DOHH2 (cell line): ENCODE measurements at regions not wholly inside any gene's neighbourhood (a gene's known extent, or its start where the extent isn't known, plus 50 kb on each side); places are given as distances from the start of the nearest gene placed in this dataset.

Experiments used
- CTCF ChIP-seq: fragments of 200-600 bp; sonication (generic); IDR thresholded peaks from one replicate; pipeline ENCODE4 v1.5.1; 2014; ENCODE audit warnings: antibody characterized with exemption, mild to moderate bottlenecking, low read depth, low read length; ENCODE audit not compliant: poor library complexity, severe bottlenecking
- EZH2phosphoT487 ChIP-seq: fragments of 200-600 bp; sonication (generic); IDR thresholded peaks from 2 replicates; pipeline ENCODE4 v1.6.1; 2017; ENCODE audit warnings: borderline replicate concordance, mild to moderate bottlenecking, antibody characterized with exemption, low read length, moderate library complexity, mixed read lengths

GRCh38 chr1:113281550-113281949, 108.8 kb upstream of the MAGI3 start:
- TF ChIP-seq CTCF: no peak
- no peak for TF ChIP-seq EZH2phosphoT487
